ENCODE measurements at regions not wholly inside any gene's neighbourhood (a gene's known extent, or its start where the extent isn't known, plus 50 kb on each side); places are given as distances from the start of the nearest gene placed in this dataset.

DNA sequence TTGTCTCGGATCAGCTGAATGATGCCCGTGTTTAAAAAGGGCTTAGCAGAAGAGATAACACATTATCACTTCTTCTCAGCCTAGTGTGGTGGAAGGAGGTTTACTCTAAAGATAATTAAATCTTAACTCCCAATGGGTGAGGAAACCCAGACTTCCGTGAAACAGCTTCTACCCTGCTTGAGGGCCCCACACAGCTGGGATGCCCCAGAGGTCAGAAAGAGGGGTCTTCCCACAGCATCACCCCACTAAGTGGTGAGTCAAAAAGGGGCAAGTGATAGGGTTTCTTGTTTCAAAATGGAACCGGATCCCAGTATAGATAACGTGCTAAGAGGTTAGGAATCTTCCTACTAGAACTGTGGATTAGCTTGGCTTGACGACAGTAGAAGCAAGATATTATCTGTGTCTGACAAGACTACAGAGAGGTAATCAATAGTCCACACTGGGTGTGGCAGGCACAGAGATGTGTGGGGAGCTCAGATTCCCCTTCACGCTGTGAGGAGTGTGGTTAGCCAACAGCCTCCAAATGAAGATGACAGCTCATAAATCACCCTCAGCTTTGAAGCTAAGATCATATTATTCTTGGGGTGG lies 129.6 kb upstream of the COPS8 start:
- no peak for DNase-seq (ENCODE audit: low read depth)

DNA sequence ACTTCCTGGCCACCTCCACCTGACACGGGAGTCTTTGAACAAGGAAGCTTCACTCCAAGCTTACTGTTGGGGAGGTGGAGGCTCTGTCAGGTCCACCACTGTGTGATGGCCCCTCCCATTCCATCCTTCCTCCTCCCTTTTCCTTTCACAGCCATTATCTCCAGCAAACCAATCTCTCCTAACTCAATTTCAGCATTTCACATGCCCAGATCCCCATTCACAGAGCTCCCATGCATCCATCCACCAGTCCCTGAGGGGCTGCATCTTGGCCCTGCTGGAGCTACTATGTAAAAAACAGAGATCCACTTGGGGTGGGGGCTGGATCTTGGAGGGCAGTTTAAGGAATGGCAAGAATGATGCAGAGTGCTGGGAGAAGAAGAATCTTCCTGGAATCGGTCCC lies 129.0 kb upstream of the COPS8 start:
- DNase-seq (ENCODE audit: low read depth), result no peak

DNA sequence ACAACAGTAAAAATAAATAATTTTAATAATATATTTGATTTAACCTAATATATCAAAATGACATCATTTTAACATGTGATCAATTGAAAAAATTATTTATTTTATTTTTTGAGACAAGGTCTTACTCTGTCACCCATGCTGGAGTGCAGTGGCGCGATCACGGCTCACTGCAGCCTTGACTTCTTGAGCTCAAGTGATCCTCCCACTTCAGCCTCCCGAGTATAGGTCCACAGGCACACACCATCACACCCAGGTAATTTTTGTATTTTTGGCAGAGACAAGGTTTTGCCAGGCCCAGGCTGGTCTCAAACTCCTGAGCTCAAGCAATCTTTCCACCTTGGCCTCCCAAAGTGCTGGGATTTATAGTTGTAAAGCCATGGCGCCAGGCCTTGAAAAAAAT lies 126.7 kb upstream of the COPS8 start:
- no peak for DNase-seq (ENCODE audit: low read depth)

DNA sequence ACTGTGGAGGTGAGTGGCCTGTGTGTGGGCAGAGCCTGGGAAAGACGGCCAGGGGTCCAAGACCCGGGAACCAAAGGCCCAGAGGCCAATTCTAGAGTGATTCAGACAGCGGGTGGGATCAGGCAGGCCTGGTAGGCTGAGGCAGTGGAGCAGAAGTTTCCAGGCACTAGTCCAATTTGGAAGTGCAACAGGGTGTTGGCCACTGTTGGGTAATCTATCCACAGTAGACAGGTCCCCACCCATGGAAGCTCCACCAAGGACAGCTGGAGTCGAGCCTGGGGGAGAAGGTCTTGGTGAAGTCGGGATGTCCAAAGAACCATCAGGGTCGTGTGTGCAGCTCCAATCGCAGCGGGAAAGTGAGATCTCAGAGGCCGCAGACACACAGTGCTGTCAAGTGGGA lies 125.8 kb upstream of the COPS8 start:
- DNase-seq (ENCODE audit: low read depth), result no peak

DNA sequence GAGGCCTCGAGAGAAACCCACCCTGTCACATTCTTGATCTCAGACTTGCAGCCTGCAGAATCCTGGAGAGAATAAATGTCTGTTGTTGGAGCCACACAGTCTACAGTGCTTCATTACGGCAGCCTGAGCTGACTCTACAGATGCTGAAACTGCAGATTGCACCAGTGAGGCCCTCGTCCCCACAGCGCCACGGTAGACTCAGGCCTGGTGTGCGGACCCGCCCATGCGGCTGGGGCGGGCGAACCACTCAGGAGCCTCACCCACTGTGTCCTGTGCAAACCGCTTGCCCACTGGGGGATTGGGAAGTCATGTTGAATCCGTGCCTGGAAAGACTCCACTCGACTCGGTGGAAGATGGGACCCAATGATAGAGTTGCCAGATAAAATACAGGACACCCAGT lies 125.2 kb upstream of the COPS8 start:
- no peak for DNase-seq (ENCODE audit: low read depth)

DNA sequence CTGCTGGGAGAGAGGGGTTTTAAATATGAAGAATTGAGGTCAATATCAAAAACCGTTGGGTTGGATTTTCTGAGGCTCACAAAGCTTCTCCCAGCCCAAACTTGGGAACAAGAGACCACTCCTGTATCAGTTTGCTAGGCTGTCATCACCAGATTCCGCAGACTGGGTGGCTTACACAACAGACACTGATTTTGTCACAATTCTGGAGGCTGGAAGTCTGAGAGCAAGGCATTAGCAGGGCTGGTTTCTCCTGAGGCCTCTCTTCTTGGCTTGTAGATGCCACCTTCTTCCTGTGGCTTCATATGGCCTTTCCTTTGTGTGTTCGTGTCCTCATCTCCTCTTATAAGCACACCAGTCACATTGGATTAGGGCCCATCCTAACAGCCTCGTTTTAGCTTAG lies 122.9 kb upstream of the COPS8 start:
- DNase-seq (ENCODE audit: low read depth), result no peak

DNA sequence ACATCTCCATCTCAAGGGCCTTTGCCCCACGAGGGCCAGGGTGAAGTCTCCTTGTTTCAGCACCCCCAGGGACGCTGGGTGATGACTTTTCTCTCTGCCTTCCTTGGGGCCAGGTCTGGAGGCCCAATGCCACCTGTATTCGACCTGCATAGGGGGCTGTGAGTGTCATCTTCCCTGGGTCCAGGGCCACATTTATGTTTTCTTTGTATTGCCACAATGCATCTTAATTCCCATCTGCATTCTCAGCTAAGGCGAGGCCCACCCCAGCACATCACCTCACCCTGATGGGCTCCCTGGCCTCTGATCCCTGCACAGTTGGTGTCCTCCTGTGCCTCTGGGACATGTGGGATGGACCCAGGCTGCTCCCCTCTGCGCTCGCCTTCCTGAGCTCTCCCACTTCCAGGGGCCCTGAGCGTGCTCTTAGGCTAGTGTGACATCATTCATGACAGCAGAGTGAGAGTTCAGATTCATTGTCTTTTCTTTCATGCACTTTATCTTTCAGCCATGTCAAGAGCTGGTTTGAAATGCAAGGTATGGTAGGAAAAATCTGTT lies 122.0 kb upstream of the COPS8 start:
- no peak for DNase-seq (ENCODE audit: low read depth)

DNA sequence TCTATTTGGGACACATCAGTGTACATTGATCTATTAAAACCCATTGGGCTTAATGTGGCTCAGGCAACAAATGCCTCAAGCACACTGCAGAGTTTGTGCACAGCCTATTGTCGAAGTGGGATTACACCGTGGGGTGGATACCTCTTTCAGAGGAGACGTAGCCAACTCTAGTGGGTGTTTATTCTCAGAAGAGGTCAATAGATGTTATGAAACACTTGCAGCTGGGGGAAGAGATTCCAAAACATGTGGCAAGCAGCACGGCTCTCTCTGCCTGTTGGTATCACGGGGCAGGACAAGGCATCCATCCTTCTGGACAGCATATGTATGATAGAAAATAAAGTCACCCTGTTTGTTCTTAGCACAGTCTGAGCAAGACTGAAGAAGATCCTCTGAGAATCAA lies 121.4 kb upstream of the COPS8 start:
- DNase-seq (ENCODE audit: low read depth), result no peak

DNA sequence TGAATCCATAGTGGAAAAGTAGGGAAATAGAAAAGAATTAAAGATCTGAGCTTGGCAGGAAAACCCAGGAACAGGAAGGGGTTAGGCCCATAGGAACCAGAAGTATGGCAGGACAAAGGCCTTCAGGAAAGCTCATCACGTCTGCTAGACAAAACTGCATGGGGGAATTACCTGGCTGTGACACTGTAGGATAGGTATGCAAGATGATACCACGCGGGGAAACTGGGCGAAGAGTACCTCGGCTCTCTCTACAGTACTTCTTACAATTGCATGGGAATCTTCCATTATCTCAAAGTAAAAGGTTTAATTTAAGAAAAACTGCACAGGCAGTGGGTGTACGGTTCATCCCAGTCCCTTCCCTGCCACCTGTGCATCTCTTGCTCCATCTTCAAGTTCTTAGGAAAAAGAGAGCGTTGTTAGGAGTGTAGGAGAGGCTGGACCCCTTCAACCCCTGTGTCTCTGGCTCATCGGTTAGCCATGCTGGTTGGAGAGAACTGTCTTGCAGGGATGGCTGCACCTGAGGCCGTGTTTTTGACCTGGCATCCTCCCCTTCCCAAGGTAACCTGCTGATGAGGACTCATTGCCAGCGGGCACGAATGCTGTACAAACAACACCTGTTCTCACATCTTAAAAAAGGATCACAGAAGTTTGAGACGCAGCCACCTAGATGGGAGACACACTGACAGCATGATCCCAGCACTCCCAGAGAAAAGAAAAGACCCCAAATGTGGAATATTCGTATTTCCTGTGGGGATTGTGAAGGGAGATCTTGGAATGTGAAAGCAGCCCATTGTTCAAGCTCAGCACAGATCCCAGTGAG lies 120.5 kb upstream of the COPS8 start:
- no peak for DNase-seq (ENCODE audit: low read depth)

DNA sequence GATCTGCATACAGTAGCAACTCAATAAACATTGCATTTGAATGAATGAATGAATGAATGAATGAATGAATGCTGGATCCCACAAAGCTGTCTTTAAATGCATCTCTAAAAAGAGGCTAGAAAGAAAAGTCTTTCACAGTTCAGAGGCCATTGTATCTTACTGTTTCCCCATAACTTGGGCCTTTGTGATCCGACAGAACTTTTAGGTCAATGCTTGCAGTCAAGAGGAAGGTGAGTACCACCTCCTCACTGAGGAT lies 119.9 kb upstream of the COPS8 start:
- no peak for DNase-seq (ENCODE audit: low read depth)

DNA sequence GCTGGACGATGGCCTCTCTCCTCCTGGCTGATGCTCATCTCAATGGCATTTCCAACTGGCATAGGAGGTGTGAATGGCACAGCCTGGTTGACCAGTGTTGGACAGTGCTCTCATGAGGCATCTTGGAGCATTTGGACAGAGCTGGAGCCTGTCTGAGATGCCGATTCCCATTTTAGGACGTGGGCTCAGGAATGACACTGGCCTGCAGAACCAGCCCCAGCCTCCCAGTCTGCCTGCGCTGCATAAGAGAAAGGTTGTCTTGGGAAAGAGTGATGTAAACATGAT lies 118.2 kb upstream of the COPS8 start:
- no peak for DNase-seq (ENCODE audit: low read depth)

DNA sequence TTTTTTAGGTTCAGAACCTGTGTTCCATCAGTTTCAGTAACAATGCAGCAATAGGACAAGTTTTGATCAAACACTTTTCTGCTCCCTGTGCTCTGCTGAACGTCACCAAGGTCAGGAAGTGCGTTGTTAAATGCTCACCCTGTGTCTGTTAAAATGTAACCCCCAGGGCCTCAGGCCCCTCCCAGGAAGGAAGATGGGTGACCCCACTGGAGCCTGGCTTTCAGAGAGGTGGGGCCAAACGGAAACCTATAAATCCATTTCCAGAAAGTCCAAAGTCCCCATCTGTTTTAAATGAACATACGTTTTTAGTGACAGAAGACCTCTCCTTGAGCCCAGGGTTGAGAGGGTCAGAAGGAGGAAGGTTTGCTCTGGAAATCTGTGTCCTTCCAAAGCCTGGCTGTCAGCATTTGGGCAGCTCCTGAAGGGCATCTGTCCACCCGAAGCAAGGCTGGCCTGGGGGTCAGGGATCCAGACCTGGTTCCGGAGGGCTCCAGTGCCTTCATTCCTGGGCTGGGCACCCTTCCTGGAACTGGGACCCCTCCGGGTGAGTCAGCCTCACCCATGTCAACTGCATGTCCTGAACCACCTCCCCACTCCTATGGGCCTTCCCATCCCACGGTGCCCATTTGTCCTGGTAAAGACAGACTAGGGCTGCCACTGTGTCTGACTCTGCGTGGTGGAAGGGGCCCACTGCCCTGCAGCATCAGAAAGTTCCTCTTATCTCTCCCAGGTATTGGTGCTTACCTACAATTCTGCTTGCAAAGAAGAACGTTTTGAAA lies 117.4 kb upstream of the COPS8 start:
- DNase-seq (ENCODE audit: low read depth), result no peak

DNA sequence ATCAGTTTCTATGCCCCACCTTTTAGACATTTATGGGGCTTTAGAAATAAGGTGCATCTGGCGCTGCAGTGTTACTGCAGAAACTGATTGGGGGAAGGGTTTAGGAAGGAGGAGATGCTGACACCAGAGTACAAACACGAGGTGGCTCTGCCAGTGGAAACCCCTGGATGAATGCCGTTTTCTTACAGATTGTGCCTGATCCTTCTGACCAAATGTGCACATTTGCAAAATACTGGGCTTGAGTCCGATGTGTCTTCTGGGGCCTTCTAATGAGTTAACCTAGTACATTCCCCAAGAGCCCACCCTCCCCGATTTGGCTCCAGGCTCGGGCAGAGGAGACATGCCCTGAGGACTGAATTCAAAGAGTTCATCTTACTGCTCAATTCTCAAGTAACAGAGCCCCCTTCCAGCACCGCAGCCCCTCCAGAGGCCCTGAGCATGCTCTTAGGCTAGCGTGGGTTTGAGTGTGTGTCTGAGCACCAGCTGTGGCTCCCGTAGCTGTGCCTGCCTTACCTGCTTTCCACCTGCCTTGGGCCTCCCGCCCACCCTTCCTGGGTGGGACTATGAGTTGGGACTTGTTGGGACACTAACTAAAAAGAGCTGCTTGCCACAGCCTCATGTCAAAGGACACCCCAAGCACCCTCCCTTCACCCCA lies 116.7 kb upstream of the COPS8 start:
- no peak for DNase-seq (ENCODE audit: low read depth)

DNA sequence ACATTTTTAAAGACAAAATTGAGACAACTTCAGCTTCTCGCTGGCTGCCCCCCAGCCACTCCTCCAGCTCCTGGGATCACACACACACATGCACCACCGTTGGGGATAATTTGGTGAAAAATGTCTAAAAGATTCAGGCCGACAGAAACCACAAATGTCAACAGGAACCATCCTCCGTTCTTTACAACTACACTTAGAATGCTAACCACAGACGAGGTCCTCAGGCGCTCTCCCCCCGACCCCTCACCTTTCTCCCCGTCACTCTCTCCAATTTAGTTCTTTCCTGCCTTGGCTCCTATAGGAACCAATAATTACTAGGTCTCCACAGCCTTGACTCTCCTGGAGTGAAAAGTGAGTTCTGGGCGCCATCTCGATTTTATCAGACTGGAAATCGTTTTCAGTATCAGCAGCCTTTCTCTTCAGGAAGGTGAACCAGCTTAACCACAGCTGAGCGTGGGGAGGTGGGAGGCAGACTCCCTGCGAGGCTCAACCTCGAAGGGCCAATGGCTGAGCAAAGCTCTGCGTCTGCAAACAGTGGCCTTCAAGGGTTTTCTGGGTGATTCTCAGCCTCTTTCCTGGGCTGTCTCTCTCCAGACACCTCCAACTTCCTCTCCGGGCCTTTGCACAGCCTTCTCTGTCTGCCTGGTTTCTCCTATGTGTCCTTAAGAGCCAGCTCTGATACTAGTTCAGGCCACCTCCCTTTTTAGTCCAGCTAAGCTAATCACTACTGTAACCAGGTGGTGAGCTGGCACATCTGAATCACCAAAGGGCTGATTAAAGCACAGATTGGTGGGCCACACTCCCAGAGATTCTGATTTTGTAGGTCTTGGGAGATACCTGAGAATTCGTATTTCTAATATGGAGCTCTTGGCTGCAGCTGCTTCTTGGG lies 115.7 kb upstream of the COPS8 start:
- DNase-seq (ENCODE audit: low read depth), result no peak

DNA sequence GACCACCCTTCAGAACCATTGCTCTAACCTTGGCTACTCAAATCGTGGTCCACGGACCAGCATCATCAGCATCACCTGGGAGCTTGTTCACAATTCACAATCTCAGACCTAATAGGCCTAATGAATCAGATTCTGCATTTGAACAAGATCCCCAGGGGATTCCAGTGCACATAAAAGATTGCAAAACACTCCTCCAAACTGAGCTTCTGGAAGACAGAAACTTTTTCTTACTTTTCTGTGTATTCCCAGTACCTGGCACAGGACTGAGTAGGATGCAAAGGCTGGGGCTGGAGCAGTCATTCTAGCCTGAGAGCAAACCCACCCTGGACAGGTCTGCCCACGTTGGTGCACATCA lies 115.1 kb upstream of the COPS8 start:
- DNase-seq (ENCODE audit: low read depth), result no peak

DNA sequence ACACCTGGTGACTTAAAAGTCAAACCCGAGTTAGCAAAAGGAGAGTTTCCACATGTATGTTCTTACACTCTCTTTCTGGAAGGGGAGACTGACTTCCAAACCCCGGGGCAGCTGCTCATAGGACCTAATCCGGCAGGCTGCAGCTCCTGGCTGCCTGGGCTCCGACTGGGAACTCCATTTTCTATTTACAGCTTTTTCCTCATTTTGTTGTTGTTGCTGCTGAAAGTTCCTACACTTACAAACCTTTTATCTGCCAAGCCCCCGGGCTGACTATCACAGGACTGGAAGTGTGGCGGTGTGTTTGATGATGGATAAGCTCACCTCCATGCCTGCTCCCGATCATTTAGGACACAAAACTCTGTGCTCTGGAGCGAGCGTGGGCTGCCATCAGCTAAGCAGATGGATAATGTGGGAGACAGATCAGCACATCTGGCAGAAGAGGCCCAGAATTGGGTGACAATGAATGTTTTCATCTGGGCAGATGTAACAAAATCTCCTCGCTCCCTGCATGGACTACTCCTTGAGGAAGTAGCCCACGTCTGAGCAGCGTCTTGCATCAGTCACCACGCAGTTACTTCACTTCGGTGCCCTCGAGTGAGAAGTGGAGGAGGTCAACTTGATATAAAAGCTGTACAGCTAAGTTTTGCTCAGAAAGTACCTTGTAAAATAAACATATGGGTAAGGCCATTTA lies 114.4 kb upstream of the COPS8 start:
- DNase-seq (ENCODE audit: low read depth), result no peak

DNA sequence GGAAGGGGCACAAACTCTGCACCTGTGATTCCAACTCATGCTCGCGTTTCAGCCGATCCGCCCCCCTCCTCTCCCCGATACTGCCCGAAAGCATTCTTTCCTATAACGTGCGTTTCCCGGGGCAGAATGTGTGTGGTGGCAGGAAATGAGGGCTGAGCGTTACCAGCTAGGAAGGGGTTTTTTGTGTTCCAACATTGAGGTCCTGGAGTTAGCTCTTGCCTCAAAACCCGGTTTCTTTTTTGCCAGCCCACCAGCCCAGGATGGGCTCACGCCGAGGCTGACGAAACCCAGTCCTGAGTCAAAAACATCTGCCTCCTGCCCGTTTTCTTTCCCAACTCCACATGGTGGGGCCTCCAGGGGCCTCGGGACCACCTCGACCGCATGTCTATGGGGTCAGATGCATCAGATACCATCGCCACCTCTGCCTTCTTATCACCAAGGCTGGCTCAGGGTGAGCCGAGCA lies 113.7 kb upstream of the COPS8 start:
- no peak for DNase-seq (ENCODE audit: low read depth)

DNA sequence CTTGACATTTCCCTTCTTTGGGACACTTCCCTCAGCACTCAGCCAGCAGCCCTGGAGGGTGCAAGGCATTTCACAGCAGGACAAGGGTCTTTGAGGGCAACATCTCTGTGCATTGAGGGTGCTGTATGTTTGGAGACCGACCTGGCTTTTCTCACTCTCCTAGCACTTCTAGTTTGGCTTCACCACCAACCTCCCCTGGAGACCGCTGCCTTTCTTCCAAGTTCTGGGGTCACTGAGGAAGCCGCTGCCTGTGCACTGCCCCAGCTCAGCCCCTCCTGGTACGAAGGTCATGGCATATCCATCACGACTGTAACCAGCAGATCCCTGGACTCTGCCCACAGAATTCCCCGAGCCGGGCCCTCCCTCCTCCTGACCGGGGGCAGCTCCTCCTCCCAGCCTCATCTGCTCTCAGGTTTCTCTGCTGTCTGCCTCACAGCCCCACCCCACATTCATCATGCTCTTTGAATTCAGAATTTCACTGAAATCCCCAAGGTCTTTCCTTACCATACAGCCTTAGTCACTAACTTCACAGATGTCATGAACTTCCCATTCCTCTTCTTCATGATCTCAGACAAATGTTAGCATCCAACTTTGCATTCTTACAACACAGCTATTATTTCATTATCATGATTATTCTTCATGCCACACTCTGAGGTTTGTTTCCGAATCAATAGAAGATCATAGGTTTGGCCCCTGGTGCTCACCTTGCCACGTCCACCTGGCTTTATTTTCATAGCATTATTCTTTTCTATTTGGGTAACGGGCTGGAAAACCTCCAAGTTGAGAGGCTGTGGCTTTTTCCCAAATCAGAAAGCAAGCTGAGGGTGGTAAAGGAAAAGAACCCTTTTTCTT lies 113.0 kb upstream of the COPS8 start:
- DNase-seq (ENCODE audit: low read depth), result no peak

DNA sequence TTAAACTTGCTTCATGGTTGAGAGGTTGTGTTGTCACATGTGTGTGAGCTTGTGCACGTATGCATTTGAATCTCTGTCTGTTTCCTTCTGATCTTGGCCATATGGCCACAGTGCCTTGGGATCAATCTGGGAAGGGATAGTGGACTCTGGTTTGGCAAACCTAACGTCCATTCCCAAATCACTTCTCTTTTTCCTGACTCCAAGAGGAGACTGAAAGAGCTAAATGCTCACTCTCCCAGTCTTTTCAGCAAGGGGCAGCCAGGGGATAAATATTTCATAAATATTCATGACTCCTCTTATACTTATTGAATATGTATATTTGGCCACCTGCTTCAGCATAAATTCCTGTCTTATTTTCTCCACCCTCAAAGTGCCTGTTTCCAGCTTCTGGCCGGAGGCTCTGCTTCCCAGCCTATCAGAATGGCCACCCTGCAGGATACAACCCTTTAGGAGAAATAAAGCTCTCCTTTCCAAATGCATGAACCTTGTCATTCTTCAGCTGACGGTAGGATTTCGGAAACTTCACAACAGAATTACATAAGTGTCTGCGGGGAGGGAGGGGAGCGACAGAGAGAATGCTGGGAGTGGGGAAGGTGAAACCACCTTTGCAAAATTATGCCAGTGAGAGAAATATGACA lies 112.2 kb upstream of the COPS8 start:
- DNase-seq (ENCODE audit: low read depth), result no peak

DNA sequence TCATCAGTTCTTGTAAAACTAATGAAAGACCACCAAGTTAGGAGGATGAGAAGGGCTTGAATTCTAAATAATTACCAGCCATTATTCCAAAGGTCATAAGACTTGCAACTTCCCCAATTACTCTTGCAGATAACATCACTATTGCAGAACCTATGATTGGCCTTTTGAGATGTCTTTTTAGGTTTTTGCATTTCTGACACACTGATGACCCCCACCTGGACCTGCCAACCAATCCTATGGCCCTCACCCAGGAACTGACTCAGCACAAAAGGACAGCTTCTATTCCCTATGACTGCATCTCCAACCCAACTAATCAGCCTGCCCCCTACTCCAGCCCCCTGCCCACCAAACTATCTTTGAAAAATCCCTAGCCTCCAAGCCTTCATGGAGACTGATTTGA lies 111.5 kb upstream of the COPS8 start:
- DNase-seq (ENCODE audit: low read depth), result no peak

Data from activated T-cell treated with anti-CD3 and anti-CD28 coated beads for 24 hours (primary cell).